ENCODE measurements at regions not wholly inside any gene's neighbourhood (a gene's known extent, or its start where the extent isn't known, plus 50 kb on each side); places are given as distances from the start of the nearest gene placed in this dataset.

DNA sequence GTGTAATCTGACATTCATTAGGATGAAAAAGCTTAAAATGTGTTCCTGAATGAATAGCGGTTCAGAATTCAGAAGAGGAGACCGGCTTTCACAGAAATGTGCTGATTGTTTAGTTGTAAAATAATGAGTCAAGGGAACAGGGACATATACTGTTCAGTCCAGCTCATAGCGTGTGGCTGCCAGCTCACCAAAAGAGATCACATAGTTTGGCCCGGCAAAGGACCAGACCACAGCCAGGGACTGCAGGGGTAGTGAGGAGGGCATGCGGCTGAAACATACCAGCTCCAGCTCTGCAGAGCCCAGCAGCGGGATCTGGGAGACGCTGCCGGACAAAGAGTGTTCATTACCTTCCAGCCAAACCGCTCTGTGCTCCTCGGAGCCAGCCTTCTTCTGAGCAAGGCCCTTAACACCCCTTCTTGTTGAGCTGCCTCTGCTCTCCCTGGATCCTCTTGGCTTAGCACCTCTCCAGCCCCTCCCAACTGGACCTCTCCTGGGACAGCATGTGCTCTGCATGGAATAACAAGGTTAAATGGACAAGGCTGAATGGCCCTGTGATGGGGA, 116.8 kb upstream of the CNTLN start:
- DNase-seq = no peak

DNA sequence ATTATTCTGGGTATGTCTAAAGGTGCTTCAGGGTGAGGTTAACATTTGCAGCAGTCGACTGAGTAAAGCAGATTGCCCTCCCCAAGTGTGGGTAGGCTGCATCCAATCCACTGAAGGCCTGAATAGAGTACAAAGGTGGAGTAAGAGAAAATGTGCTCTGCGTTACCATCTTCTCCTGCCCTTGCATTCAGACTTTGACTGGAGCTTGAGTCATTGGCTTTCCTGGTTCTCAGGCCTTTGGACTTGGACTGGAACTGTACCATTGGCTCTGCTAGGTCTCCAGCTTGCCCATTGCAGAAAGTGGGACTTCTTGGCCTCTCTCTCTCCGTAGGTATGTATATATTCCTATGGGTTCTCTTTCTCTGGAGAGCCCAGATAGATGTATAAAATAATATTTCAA, 120.9 kb upstream of the CNTLN start:
- no peak for DNase-seq

DNA sequence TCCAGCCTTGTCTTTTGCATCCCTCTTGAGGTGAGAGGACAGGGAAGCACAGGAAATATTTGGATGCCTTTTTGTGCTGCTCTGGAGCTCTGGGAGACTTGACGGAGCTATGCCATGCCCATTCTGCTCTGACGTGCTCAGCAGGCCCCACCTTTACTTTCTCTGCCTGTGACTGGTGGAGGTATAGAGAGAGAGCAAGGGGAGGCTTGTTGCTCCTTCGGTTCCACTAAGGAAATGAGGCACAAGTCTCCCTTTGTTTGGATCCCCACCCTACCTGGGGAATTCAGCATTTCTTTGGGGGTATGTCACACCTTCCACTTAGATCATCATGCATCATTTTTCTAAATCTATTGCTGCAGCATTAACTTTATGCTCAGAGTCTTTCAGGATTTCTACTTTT, 121.8 kb upstream of the CNTLN start:
- no peak for DNase-seq

DNA sequence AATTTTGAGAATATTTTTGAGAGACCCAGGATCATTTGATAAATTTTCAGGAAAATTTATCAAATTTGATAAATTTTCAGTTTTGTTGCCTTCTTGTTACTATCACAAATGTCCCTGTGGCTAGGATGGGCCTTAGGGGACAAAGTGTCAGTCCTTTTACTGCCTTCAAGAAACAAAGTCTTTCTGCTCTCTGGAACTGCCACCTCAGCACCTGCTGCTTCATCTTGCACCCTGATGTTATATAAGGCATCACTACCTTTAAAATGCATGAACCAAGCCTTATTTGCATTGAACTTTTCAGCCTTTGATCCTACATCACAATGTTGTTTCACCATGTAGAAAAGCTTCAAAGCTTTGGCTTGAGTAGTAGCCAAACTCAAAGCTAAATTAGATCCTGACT, 123.0 kb upstream of the CNTLN start:
- DNase-seq = no peak

DNA sequence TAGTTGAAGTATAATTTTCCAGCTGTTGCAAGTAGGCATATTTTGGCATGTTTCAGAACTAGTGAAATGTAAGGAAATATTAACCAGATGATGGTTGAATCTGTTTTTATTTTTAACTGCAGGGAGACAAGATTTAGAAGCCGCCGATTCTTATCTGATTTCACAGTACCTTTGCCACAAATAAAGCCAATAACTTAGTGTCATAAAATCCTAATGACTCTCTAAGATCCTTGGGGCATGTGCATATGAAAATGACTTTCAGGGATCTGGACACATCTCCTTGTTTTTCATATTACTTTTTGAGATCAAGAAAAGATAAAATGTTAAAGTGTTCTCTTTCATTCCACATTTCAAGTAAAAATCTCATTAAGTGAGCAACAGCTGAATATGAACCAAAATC, 125.8 kb upstream of the CNTLN start:
- DNase-seq = no peak

DNA sequence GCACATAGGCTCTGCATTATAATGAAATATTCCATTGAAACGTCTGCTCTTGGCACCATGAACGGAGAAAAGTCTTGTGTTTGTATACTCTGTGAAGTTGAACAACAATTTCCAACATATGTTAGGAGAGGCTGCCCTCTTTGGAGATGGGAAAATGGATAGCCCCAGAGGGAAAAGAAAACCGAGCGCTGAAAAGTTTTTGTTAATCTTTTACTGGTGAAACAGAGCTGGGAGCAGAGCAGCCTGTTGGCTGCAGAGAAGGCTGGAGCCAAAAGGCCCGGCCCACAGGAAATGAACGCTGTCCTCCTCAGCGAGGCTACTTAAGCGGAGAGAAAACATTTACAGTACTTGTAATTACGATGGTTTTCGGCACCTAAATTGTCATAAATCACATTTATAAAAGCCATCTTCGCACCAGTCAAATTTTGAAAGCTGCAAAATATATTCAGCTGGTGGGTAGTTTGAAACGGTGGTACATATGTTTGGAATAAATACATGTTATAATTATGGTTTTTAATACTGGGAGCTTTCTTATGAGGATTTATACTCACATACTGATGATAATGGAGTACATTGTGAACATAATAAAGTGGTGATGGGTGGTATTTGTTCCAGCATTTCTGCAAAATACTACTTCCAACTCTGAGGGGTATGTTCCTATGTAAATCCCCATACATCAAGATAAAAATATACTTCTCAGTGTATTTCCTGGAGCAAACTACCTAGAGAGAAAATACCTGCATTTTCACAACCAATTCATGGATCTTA, 129.6 kb upstream of the CNTLN start:
- DNase-seq = no peak

DNA sequence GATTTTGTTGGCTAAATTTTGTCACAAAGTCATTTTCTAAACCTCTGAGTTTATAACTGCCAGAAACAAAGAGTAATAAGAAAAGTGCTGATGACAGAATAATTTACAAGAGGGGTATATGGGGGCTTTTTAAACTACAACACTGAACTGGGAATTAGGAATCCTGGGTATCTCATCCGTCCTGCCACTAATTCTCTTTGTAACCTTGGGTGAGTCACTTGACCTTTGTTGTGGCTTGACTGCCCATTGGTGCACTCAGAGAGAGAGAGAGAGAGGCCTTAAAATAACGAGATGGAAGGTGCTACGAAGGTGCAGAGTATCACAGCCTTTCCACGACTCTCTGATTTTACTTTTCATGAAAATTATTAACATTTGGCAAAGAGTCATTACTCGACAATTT, 130.3 kb upstream of the CNTLN start:
- no peak for DNase-seq

DNA sequence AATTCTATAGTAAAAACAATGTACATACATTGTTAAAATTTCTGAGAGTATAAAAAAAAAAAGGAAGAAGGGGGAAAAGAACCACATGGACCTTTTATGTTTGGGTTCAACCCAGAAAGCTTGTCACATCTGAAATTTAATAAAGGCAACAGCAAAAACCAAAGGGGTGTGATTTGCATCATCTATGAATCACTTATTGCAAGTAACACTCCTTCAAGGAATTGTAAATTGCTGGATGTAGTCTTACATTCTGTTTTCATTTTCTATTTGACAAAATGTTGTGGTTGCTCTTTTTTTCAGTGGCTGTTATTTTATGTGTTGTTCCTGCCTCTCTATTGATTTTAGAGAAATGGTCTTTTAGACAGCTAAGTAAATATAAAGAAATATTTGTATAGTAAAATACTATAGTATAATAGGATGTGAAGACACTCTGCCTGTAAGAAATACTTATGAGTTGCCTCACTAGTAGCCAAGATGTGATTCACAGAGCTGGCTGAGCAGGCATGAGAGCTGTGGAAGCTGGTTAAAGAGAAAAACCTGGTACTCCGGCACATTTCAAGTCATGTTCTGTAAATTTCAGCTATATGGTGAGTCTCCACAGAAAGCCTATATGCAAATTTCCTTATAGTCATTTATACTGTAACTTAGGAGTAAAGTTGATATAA, 131.1 kb upstream of the CNTLN start:
- DNase-seq = no peak

DNA sequence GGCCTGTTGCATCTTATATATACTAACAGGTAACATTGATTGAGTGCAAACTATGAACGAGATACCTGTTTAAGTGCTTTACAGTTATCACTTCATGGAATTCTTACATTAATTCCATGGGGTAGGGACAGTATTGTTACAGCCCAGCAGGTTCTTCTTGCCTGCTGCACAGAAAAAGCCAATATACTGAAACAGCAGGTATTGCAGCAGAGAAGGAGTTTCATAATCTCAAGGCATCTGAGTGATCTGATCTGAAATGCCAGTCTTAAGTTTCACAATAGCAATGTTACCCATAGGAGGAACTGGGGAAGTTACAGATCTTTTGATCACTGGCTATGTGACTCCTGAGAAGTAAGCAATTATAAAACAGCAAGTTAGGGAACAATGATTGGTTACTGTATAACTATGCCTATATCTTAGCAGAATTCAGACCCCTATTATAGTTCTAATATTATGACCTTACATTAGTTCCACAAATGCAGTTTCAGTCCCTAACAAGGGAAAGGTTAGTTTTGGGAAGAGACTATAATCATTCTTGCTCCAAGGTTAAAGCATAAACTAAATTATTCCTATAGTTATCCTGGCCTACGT, 126.5 kb upstream of the BNC2 start:
- DNase-seq = no peak

DNA sequence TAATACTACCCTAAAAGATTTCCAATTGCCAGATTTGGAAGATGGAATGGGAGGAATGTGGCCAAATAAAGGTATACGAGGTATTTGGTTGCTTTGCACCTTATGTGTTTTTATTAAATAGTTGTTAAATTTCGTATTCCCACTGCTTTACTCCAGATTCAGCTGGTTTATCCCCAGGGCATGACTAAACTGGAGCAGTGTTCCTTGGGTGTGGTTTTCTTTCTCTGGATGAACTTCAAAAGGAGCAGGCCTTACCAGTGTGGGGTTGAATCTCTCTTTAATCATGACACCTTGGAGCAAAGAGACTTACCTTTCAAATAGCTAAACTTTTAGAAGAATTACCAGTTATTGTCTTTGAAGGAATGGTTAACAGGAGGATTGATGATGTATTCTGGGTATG, 121.7 kb upstream of the BNC2 start:
- DNase-seq = no peak

DNA sequence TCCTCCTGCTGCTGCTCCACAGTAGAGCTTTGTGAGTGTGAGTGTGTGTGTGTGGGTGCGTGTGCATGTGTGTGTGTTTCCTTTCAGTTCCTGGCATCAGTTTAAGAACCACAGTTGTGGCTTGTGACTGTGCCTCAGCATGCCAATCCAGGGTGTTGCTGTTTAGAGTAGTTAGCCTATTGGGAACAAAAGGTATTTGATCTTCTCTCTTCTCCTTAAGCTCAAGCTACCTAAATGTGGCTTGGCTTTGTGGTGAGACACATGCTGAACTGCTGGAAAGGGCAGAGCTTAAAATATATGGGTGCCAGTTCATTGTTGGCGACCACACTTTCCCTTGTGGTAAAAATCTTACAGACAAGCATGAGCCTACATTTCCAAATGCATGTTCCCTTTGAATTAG, 116.6 kb upstream of the BNC2 start:
- DNase-seq = no peak

DNA sequence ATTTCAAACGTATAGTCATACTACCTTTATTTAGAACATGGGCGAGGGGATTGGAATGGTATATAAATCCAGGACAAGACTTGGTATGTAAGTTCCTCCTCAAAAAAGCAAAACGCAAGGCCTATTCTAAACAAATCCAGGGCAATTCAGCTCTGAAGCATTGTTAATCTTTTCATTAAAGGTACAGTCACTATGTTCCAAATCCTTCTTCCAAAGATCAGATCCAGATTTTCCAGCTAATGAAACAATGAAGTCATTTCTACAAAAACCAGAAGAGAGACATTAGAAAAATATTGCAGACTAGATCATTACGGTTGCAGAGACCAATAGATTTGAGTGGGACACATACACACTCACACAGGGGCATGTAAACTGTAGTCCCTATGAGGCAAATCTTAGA, 116.1 kb upstream of the BNC2 start:
- no peak for DNase-seq

DNA sequence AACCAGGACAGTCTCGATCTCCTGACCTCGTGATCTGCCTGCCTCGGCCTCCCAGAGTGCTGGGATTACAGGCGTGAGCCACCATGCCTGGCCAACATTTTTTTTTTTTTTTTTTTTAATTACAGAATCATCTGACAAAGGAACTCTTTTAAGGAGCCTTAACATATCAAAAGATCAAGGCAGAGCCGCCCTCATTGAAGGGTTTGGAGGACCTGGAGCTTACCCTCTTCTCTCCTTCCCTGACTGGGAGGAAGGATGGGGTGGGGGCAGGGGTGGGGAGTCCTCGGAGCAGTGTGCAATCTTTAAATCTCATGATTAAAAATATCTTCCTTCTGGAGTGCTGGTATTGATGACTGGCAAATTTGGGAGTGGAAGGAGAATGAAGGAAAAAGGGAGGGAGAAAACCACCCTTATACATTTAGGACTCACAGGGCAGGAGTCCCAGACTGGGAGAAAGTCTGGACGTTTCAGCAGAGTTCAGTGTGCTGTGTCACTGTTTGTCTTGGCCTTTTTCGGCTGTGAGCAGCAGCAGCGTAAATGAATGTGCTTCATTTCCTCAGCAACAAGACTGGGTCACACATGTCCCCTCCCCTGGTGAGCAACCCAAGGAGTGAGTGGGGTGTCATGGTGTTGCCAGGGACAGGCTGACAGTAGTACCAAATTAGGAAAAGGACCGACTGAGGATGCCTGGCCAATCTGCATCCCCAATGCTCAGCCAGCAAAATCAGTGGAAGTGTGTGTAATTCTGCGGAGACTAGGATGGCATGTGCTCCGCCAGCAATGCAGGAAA, 115.3 kb upstream of the BNC2 start:
- DNase-seq = no peak

DNA sequence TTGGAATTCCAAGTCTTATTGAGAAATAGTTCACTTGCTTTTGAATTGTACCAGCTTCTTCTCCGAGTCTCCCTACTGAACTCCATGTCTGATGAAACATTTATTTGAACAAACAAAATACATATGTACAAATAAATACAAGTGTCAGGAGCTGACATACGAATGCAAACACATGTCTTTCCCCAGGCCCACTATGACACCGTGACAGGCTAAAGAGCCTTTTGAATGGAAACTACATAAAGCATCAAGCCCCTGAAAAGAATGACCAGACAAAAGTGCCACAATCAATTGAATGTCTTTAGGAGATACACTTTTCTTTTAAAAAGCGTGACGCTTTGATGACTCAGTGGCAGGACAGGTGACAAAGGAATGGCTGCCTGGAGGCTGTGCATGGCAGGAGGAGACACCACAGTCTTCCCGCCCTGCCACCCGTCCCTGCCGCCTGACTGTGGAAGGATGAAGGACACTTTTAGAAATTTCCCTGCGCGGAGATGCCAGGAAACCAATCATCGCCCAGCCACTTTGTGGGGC, 112.4 kb upstream of the BNC2 start:
- no peak for DNase-seq

DNA sequence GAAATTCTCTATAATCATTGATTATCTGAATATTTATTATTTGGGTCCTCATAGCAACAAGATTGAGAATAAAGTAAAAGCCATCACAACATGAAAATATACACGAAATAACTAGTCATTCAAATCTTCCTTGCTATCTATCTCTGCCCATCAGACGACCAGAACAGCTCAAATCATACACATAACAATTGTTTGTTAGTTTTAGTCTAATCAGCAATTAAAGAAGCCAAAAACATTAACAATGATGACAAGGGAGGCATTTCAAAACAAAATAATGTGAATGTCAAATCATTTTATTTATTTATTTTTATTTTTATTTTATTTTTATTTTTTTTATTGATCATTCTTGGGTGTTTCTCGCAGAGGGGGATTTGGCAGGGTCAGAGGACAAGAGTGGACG, 106.0 kb upstream of the BNC2 start:
- DNase-seq = no peak

DNA sequence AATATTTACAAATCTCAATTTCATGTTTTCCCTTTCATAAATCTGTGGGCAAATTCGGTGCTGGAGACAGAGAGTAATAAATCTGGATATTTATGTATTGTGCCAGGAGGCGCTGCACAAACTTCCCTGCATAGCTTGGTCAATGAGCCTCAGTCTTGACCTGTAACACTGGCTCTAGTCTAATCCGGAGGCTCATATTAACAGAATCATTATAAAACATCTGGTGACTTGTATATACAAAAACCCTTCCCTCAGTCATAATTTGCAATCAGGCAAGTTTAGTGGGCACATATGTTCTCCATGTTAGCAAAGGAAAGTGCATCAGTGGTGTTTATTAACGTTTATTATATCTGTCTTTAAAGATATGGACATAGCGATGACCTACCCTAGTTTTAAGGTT, 104.0 kb upstream of the BNC2 start:
- no peak for DNase-seq

DNA sequence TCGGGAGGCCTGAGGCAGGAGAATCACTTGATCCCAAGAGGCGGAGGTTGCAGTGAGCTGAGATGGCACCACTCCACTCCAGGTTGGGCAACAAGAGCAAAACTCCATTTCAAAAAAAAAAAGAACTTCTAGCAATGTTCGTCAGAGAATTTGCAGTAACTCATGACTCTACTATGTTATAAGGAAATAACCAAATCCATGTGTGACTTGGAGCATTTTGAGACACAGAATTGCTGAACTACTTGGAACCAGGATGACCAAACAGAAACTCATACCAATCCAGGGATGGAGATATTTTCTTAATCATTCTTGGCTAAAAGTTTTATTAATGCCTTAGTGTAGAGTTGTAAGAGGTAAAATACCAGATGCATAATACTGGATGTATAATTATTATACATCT, 99.9 kb upstream of the BNC2 start:
- no peak for DNase-seq

DNA sequence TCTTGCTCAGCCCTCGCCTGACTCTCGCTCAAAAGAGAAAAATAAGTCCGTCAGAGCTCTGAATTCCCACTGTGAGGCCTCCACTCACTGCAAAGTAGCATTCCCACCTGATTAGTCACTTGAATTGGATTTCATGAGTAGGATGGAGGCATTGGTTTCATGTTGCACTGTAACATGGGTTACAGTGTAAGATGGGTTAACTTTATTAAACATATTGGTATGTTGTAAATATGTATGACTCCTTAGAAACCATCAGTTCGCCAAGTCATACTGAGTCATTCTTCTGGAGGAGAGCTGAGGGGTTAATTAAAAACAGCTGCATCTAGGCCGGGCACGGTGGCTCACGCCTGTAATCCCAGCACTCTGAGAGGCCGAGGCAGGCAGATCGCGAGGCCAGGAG, 93.8 kb upstream of the BNC2 start:
- DNase-seq = no peak

DNA sequence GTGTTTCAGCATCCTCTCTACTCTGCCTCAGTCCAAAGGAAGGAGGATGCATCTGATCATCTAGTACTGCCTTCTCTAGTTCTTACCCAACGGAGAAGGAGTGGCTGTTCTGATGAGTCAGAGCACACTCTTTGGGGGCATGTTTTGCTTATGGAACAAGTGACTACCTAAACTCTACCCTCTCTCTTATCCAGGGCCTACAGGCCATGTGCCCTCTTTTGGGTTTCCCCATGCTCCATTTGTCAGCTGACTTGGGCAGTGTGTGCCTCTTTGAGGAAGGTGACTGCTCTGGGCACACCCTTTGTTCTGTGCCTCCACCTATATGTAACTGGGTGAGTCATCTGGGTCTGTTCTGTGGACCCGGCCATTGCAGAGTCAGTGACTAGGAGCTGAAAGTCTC, 89.6 kb upstream of the BNC2 start:
- DNase-seq = no peak

DNA sequence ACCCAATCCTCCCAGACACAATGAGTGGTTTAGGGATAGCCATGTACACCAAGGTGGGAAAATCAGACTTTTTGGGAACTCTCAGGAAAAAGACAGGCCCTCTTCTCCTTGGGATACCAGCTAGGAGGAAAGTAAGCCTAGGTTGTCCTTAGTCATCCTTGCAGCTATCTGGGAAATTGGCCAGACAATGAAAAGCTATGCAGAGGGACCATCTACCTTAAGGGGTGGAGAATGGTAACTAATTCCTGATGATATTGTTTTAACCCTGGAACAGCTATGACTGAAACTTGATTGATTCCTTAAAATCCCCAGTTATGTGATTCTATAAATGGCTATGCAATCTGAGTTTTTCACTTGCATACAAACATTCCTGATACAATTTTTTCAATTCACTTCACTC, 88.9 kb upstream of the BNC2 start:
- DNase-seq = no peak

DNA sequence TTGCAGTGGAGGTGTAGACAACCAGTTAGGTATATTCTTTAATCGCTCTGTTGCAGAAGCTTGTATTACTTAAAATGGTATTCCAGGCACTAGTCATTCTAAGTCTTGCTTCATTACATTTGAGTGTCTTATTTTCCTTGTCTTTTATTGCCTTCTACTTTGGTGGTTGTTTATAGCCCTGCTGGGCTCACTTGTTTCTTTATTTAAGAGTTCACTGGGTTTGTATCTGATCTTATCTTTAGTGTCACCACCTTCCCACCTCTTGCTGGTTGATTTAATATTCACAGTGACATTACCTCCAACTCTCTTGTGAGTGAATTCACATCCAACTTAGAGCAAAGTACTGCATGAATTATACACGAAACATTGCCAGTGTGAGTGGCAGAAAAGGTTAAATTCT, 83.6 kb upstream of the BNC2 start:
- no peak for DNase-seq

DNA sequence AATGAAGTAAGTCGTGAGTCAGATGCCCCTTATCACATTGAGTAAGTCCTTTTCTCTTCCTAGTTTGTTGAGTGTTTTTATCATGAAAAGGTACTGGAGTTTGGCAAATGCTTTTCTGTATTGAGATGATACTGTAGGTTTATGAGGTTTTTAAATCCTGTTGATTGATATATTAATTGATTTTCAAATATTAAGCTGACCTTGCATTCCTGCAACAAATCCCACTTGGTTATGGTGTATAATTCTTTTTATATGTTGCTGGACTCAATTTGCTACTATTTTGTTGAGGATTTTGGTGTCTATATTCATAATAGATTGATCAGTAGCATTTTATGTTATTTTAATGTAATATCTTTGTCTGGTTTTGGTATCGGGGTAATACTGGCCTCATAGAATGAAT, 81.0 kb upstream of the BNC2 start:
- no peak for DNase-seq

DNA sequence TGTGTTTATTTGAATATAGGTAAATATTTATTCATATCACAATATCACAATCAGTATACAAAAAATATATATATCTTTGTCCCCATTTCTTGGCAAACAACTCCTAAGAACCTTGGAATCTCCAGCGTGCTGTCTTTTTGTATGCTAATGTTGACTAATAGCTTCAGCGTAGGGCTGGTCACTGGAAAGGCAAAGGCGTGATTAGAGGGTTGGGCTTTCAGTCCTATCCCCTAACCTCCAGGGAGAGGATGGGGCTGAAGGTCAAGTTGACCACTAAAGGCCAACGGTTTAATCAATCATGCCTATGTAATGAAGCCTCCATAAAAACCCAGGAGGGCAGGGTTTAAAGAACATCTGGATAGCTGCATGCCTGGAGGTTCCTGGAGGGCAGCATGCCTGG, 79.6 kb upstream of the BNC2 start:
- no peak for DNase-seq

Measured in activated CD4-positive, alpha-beta T cell treated with anti-CD3 and anti-CD28 coated beads for 48 hours (primary cell).